ENCODE measurements at regions not wholly inside any gene's neighbourhood (a gene's known extent, or its start where the extent isn't known, plus 50 kb on each side); places are given as distances from the start of the nearest gene placed in this dataset.

GRCh38 chr5:143619040-143619439 is 192.9 kb upstream of the HMHB1 start:
- DNase-seq: no peak
- no peaks in the 10 kb centered on the region for H3K27me3 ChIP-seq (replicated peaks)
- no peak overlapping the region for H3K4me3 ChIP-seq (ENCODE audit: low read depth, low read length)
- in situ Hi-C loops (cut with HindIII; ENCODE audit: low pct_ligation_motif_present, low sequenced_read_pairs): no loop called here
- TF ChIP-seq CTCF (IDR thresholded peaks at IDR 0.05; ENCODE audit: low read depth, low read length, missing control alignments): no peak
- H3K27ac ChIP-seq: no peak overlapping the region
- no peaks in the 10 kb centered on the region for H3K36me3 ChIP-seq (replicated peaks)

- Histone ChIP-seq H3K27ac (no peak overlapping the region), H3K4me3 (ENCODE audit: low read depth, low read length) (no peak overlapping the region), H3K36me3 (replicated peaks) (no peaks in the 10 kb centered on the region), H3K27me3 (replicated peaks) (no peaks in the 10 kb centered on the region)
- in situ Hi-C loops (cut with HindIII; ENCODE audit: low pct_ligation_motif_present, low sequenced_read_pairs): no loop called here
- no peak for TF ChIP-seq CTCF (IDR thresholded peaks at IDR 0.05; ENCODE audit: low read depth, low read length, missing control alignments)
- DNase-seq: no peak
Measured at GRCh38 chr5:143618141-143618540, 193.8 kb upstream of the HMHB1 start.

- H3K27ac ChIP-seq: no peak overlapping the region
- DNase-seq: no peak
- no peaks in the 10 kb centered on the region for H3K27me3 ChIP-seq (replicated peaks)
- TF ChIP-seq CTCF (IDR thresholded peaks at IDR 0.05; ENCODE audit: low read depth, low read length, missing control alignments): no peak
- in situ Hi-C loops (cut with HindIII; ENCODE audit: low pct_ligation_motif_present, low sequenced_read_pairs): no loop called here
- H3K4me3 ChIP-seq (ENCODE audit: low read depth, low read length): no peak overlapping the region
- H3K36me3 ChIP-seq (replicated peaks): no peaks in the 10 kb centered on the region
Measured at GRCh38 chr5:143614831-143615230, 197.1 kb upstream of the HMHB1 start.

- no peak for TF ChIP-seq CTCF (IDR thresholded peaks at IDR 0.05; ENCODE audit: low read depth, low read length, missing control alignments)
- no peak overlapping the region for H3K27ac ChIP-seq
- in situ Hi-C loops (cut with HindIII; ENCODE audit: low pct_ligation_motif_present, low sequenced_read_pairs): no loop called here
- H3K27me3 ChIP-seq (replicated peaks): no peaks in the 10 kb centered on the region
- DNase-seq: no peak
- no peaks in the 10 kb centered on the region for H3K36me3 ChIP-seq (replicated peaks)
- no peak overlapping the region for H3K4me3 ChIP-seq (ENCODE audit: low read depth, low read length)
Measured at GRCh38 chr5:143613329-143613728, 198.6 kb upstream of the HMHB1 start.

GRCh38 chr5:143610946-143611345 is 201.0 kb upstream of the HMHB1 start:
- no peak overlapping the region for H3K27ac ChIP-seq
- TF ChIP-seq CTCF (IDR thresholded peaks at IDR 0.05; ENCODE audit: low read depth, low read length, missing control alignments): no peak
- in situ Hi-C loops (cut with HindIII; ENCODE audit: low pct_ligation_motif_present, low sequenced_read_pairs): no loop called here
- no peak overlapping the region for H3K4me3 ChIP-seq (ENCODE audit: low read depth, low read length)
- DNase-seq: no peak
- no peaks in the 10 kb centered on the region for H3K27me3 ChIP-seq (replicated peaks)
- H3K36me3 ChIP-seq (replicated peaks): no peaks in the 10 kb centered on the region

- Histone ChIP-seq H3K36me3 (replicated peaks) (no peaks in the 10 kb centered on the region), H3K27me3 (replicated peaks) (no peaks in the 10 kb centered on the region), H3K27ac (no peak overlapping the region), H3K4me3 (ENCODE audit: low read depth, low read length) (no peak overlapping the region)
- in situ Hi-C loops (cut with HindIII; ENCODE audit: low pct_ligation_motif_present, low sequenced_read_pairs): no loop called here
- DNase-seq: no peak
- TF ChIP-seq CTCF (IDR thresholded peaks at IDR 0.05; ENCODE audit: low read depth, low read length, missing control alignments): no peak
Measured at GRCh38 chr5:143606043-143606752, 202.7 kb upstream of the NR3C1 start.

All from brain microvascular endothelial cell (primary cell).